ENCODE measurements at regions not wholly inside any gene's neighbourhood (a gene's known extent, or its start where the extent isn't known, plus 50 kb on each side); places are given as distances from the start of the nearest gene placed in this dataset.

GRCh38 chrX:43373032-43373431, 283.1 kb upstream of the MAOA start:
- H4K20me1 ChIP-seq (ENCODE audit: control insufficient read depth, extremely low read depth, insufficient read depth, low read length) = no peaks in the 10 kb centered on the region
- no peaks in the 10 kb centered on the region for H3K27me3 ChIP-seq (ENCODE audit: control insufficient read depth, insufficient read depth, low read length)
- no peaks in the 10 kb centered on the region for H3K4me1 ChIP-seq (ENCODE audit: control insufficient read depth, extremely low read depth, insufficient read depth, low read length)
- no peak overlapping the region for H3K4me3 ChIP-seq (replicated peaks in 1 of 4; ENCODE audit: control extremely low read depth in 1 of 4, insufficient read depth in 1 of 4, low read depth in 3 of 4, low read length in 4 of 4)
- no peak for DNase-seq (ENCODE audit: low read depth in 2 of 2)
- no peak overlapping the region for H3K9ac ChIP-seq (ENCODE audit: insufficient read depth, low read length)
- H2AFZ ChIP-seq (ENCODE audit: low read length) = no peak overlapping the region
- no peaks in the 10 kb centered on the region for H3K9me3 ChIP-seq (ENCODE audit: control insufficient read depth, insufficient read depth, low read depth, low read length)
- no peak overlapping the region for H3K27ac ChIP-seq (ENCODE audit: insufficient read depth, low read length)
- no peak for TF ChIP-seq CTCF (conservative IDR thresholded peaks at IDR 0.05 in 1 of 2, IDR thresholded peaks at IDR 0.05 in 1 of 2; ENCODE audit: low read depth in 1 of 2, low read length in 2 of 2)
- TF ChIP-seq EZH2 (IDR thresholded peaks at IDR 0.05; ENCODE audit: low read length, missing control alignments) = no peak
- H3K4me2 ChIP-seq (ENCODE audit: extremely low read depth, insufficient read depth, low read length) = no peak overlapping the region
- no peaks in the 10 kb centered on the region for H3K79me2 ChIP-seq (ENCODE audit: control insufficient read depth, insufficient read depth, low read length)
- H3K36me3 ChIP-seq (ENCODE audit: control insufficient read depth, insufficient read depth, low read length) = no peaks in the 10 kb centered on the region

DNA sequence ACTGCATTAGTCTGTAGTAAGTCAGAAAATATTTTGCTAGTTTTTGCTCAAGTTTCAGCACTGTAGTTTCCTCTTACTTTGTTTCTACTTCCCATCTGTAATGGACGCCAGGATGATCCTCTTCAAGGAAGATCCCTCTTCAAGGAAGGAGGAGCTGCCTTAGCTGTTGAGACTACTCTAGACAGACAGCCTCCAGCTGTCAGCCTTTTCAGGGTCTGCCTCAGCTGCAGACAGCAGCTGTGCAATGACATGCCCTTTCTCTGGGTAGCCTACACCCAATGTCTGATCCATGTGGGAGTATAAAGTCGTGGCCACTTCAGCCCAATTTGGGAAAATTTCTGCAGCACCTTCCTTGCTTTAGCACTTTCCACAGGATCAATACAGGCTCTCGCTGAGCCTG, 281.0 kb upstream of the MAOA start:
- H3K27me3 ChIP-seq (ENCODE audit: control insufficient read depth, insufficient read depth, low read length) = no peaks in the 10 kb centered on the region
- no peak for DNase-seq (ENCODE audit: low read depth in 2 of 2)
- H3K9ac ChIP-seq (ENCODE audit: insufficient read depth, low read length) = no peak overlapping the region
- no peak overlapping the region for H3K4me2 ChIP-seq (ENCODE audit: extremely low read depth, insufficient read depth, low read length)
- H3K36me3 ChIP-seq (ENCODE audit: control insufficient read depth, insufficient read depth, low read length) = no peaks in the 10 kb centered on the region
- H3K79me2 ChIP-seq (ENCODE audit: control insufficient read depth, insufficient read depth, low read length) = no peaks in the 10 kb centered on the region
- H3K4me1 ChIP-seq (ENCODE audit: control insufficient read depth, extremely low read depth, insufficient read depth, low read length) = no peaks in the 10 kb centered on the region
- no peak overlapping the region for H2AFZ ChIP-seq (ENCODE audit: low read length)
- no peaks in the 10 kb centered on the region for H3K9me3 ChIP-seq (ENCODE audit: control insufficient read depth, insufficient read depth, low read depth, low read length)
- TF ChIP-seq EZH2 (IDR thresholded peaks at IDR 0.05; ENCODE audit: low read length, missing control alignments) = no peak
- no peak for TF ChIP-seq CTCF (conservative IDR thresholded peaks at IDR 0.05 in 1 of 2, IDR thresholded peaks at IDR 0.05 in 1 of 2; ENCODE audit: low read depth in 1 of 2, low read length in 2 of 2)
- H3K4me3 ChIP-seq (replicated peaks in 1 of 4; ENCODE audit: control extremely low read depth in 1 of 4, insufficient read depth in 1 of 4, low read depth in 3 of 4, low read length in 4 of 4) = no peak overlapping the region
- H3K27ac ChIP-seq (ENCODE audit: insufficient read depth, low read length) = no peak overlapping the region
- H4K20me1 ChIP-seq (ENCODE audit: control insufficient read depth, extremely low read depth, insufficient read depth, low read length) = no peaks in the 10 kb centered on the region

DNA sequence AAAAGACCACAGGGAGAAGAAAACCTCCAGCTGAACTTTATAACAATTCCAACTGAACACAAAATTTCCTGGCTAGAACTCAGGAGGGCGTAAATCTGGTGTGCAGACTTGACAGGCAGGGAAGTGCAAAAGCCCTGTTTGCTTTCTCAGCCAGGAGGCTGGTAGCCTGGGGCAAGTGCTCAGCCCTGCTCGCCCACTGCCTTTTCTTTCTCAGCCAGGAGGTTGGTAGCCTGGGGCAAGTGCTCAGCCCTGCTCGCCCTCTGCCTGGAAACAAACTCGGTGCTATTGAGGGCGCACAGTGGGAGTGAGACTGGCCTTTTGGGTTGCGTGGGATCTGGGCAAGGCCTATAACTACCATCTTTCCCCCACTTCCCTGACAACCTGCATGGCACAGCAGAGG, 275.4 kb upstream of the MAOA start:
- no peak overlapping the region for H3K4me3 ChIP-seq (replicated peaks in 1 of 4; ENCODE audit: control extremely low read depth in 1 of 4, insufficient read depth in 1 of 4, low read depth in 3 of 4, low read length in 4 of 4)
- TF ChIP-seq CTCF (conservative IDR thresholded peaks at IDR 0.05 in 1 of 2, IDR thresholded peaks at IDR 0.05 in 1 of 2; ENCODE audit: low read depth in 1 of 2, low read length in 2 of 2) (no peak), EZH2 (IDR thresholded peaks at IDR 0.05; ENCODE audit: low read length, missing control alignments) (no peak)
- no peak overlapping the region for H3K27ac ChIP-seq (ENCODE audit: insufficient read depth, low read length)
- no peaks in the 10 kb centered on the region for H3K79me2 ChIP-seq (ENCODE audit: control insufficient read depth, insufficient read depth, low read length)
- H3K9me3 ChIP-seq (ENCODE audit: control insufficient read depth, insufficient read depth, low read depth, low read length) = no peaks in the 10 kb centered on the region
- H2AFZ ChIP-seq (ENCODE audit: low read length) = no peak overlapping the region
- no peaks in the 10 kb centered on the region for H3K4me1 ChIP-seq (ENCODE audit: control insufficient read depth, extremely low read depth, insufficient read depth, low read length)
- H3K27me3 ChIP-seq (ENCODE audit: control insufficient read depth, insufficient read depth, low read length) = no peaks in the 10 kb centered on the region
- H4K20me1 ChIP-seq (ENCODE audit: control insufficient read depth, extremely low read depth, insufficient read depth, low read length) = no peaks in the 10 kb centered on the region
- no peak overlapping the region for H3K4me2 ChIP-seq (ENCODE audit: extremely low read depth, insufficient read depth, low read length)
- DNase-seq (ENCODE audit: low read depth in 2 of 2) = no peak
- H3K36me3 ChIP-seq (ENCODE audit: control insufficient read depth, insufficient read depth, low read length) = no peaks in the 10 kb centered on the region
- H3K9ac ChIP-seq (ENCODE audit: insufficient read depth, low read length) = no peak overlapping the region
